ENCODE measurements at regions not wholly inside any gene's neighbourhood (a gene's known extent, or its start where the extent isn't known, plus 50 kb on each side); places are given as distances from the start of the nearest gene placed in this dataset.

GRCh38 chr5:33210978-33211377 lies 229.8 kb upstream of the TARS1 start:
- Histone ChIP-seq H3K4me3 (no peak overlapping the region), H3K9me3 (replicated peaks in 1 of 11) (0 out of 22 replicates have a peak, but pooled peaks cover 0 to 5% (median 0%) of the 10 kb centered on the region in 11 experiments), H3K4me1 (peaks cover 13 to 30% (median 25%) of the 10 kb centered on the region in 10 experiments), H3K4me2 (no peak overlapping the region), H3K27ac (no peak overlapping the region), H3K27me3 (no peaks in the 10 kb centered on the region), H3K36me3 (no peaks in the 10 kb centered on the region), H3K9ac (no peak overlapping the region), H4K20me1 (no peaks in the 10 kb centered on the region)
- TF ChIP-seq Cebpa-rat (IDR thresholded peaks at IDR 0.05): no peak

- Histone ChIP-seq H3K27me3 (no peaks in the 10 kb centered on the region), H3K36me3 (no peaks in the 10 kb centered on the region), H3K4me1 (peaks cover 13 to 30% (median 25%) of the 10 kb centered on the region in 10 experiments), H3K4me2 (peak overlapping the region; percentile 2 to 77 (median 44); a peak in 20 of 22 replicates), H3K27ac (peak overlapping the region in 5 of 11 experiments; percentile 1 to 32 (median 19); a peak in 4 of 22 replicates), H3K4me3 (no peak overlapping the region), H3K9me3 (replicated peaks in 1 of 11) (0 out of 22 replicates have a peak, but pooled peaks cover 0 to 5% (median 0%) of the 10 kb centered on the region in 11 experiments), H3K9ac (no peak overlapping the region; a peak in 2 of 22 replicates), H4K20me1 (no peaks in the 10 kb centered on the region)
- no peak for TF ChIP-seq Cebpa-rat (IDR thresholded peaks at IDR 0.05)
These were observed 228.3 kb upstream of the TARS1 start for GRCh38 chr5:33212439-33212838.

DNA sequence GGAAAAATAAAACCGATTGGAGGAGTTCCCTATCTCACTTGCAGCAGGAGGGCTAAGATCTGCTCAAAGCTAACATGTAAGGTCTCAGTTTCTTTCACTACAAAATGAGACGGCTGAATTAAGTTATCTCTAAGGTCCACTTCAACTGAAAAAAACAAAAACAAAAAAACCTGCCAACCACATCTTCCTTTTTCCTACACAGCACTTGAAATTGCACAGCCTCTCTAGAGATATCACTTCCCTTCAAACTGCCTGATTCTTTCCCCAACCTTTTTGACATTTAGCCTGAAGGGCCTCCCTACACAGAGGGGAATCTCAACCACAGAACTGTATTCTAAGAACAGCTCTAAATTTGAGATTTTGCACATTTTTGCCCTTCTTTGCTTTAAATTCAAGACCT lies 227.9 kb upstream of the TARS1 start:
- Histone ChIP-seq H3K27me3 (no peaks in the 10 kb centered on the region), H3K9me3 (replicated peaks in 1 of 11) (0 out of 22 replicates have a peak, but pooled peaks cover 0 to 5% (median 0%) of the 10 kb centered on the region in 11 experiments), H3K4me3 (no peak overlapping the region), H3K27ac (peak overlapping the region in 5 of 11 experiments; percentile 0 to 32 (median 24); a peak in 3 of 22 replicates), H3K36me3 (no peaks in the 10 kb centered on the region), H3K4me1 (peaks cover 13 to 30% (median 25%) of the 10 kb centered on the region in 10 experiments), H4K20me1 (no peaks in the 10 kb centered on the region), H3K9ac (peak overlapping the region in 1 of 11 experiments; percentile 22; a peak in 2 of 22 replicates), H3K4me2 (peak overlapping the region; percentile 2 to 77 (median 44); a peak in 21 of 22 replicates)
- TF ChIP-seq Cebpa-rat (IDR thresholded peaks at IDR 0.05): no peak

DNA sequence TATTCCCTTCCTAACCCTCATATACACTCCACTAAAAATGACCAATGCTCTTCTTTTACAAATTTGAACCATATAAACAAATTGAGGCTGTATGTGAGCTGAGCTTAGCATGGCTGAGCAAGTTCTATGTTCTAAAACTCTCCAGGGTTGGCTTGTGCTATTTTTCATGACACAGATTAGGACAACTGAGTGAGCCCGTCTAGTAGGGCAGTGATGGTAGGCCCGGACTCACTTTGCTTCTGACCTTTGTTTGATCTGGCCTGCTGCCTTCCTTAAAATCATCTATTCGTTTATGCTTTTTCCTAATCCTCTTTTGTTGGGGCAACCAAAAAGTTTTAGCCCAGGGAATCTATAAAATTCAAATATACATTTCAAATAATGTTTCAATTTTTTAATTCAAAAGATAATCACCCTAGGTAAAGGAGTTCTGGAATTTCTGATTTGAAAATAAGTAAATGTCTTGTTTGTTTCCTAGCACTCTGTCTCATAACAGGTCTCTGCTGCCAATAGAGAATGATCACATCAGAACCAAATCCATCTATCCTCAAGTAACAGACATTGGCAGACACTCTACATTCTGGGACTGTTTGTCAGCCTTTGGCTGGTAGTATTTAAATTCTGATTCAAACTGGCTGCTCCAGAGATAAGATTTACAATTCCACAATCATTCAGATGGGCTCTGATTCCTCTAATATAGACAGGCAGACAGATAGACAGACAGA lies 217.0 kb upstream of the TARS1 start:
- Histone ChIP-seq H3K27ac (no peak overlapping the region), H4K20me1 (no peaks in the 10 kb centered on the region), H3K4me2 (no peak overlapping the region), H3K27me3 (no peaks in the 10 kb centered on the region), H3K9ac (no peak overlapping the region), H3K9me3 (replicated peaks in 1 of 11) (peaks cover 0 to 9% (median 5%) of the 10 kb centered on the region in 11 experiments; a peak in 8 of 22 replicates), H3K4me1 (no peaks in the 10 kb centered on the region), H3K36me3 (no peaks in the 10 kb centered on the region), H3K4me3 (no peak overlapping the region)
- no peak for TF ChIP-seq Cebpa-rat (IDR thresholded peaks at IDR 0.05)

- no peaks in the 10 kb centered on the region for H4K20me1 ChIP-seq
- H3K4me3 ChIP-seq: no peak overlapping the region
- no peaks in the 10 kb centered on the region for H3K36me3 ChIP-seq
- no peak for TF ChIP-seq Cebpa-rat (IDR thresholded peaks at IDR 0.05)
- no peak overlapping the region for H3K27ac ChIP-seq
- peaks cover 0 to 9% (median 5%) of the 10 kb centered on the region in 11 experiments; a peak in 8 of 22 replicates for H3K9me3 ChIP-seq (replicated peaks in 1 of 11)
- H3K9ac ChIP-seq: no peak overlapping the region
- peaks cover 0 to 5% (median 0%) of the 10 kb centered on the region in 10 experiments; a peak in 1 of 20 replicates for H3K4me1 ChIP-seq
- H3K27me3 ChIP-seq: no peaks in the 10 kb centered on the region
- H3K4me2 ChIP-seq: no peak overlapping the region
These were observed 216.3 kb upstream of the TARS1 start for GRCh38 chr5:33224285-33224961.

DNA sequence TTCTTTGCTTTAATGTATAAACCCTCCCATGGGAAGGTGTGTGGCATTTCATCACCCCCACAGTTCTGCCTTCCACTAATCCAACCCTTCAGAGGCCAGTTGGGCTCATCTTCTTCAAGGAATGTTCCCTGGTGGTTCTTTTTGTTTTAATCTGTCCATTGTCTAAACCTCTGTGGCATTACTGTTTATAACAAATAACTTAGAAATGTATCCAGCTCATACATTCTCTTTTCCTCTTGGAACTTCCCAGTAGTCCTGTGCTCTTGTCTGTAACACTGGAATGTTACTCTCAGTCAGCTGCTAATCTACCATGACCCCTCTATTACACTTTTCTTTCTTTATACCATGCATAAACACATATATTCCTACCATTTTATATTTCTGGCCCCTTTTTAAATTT lies 213.5 kb upstream of the TARS1 start:
- Histone ChIP-seq H3K4me2 (no peak overlapping the region), H3K4me3 (no peak overlapping the region), H3K27ac (no peak overlapping the region), H3K4me1 (peaks cover 0 to 5% (median 0%) of the 10 kb centered on the region in 10 experiments; a peak in 1 of 20 replicates), H4K20me1 (no peaks in the 10 kb centered on the region), H3K9me3 (replicated peaks in 1 of 11) (peaks cover 0 to 9% (median 5%) of the 10 kb centered on the region in 11 experiments; a peak in 8 of 22 replicates), H3K36me3 (no peaks in the 10 kb centered on the region), H3K9ac (no peak overlapping the region), H3K27me3 (no peaks in the 10 kb centered on the region)
- TF ChIP-seq Cebpa-rat (IDR thresholded peaks at IDR 0.05): no peak

- H3K4me2 ChIP-seq: no peak overlapping the region
- H3K27me3 ChIP-seq: no peaks in the 10 kb centered on the region
- H3K4me3 ChIP-seq: no peak overlapping the region
- TF ChIP-seq Cebpa-rat (IDR thresholded peaks at IDR 0.05): no peak
- peaks cover 0 to 9% (median 5%) of the 10 kb centered on the region in 11 experiments; a peak in 8 of 22 replicates for H3K9me3 ChIP-seq (replicated peaks in 1 of 11)
- no peaks in the 10 kb centered on the region for H3K36me3 ChIP-seq
- H3K9ac ChIP-seq: no peak overlapping the region
- no peak overlapping the region for H3K27ac ChIP-seq
- peaks cover 0 to 5% (median 0%) of the 10 kb centered on the region in 10 experiments; a peak in 1 of 20 replicates for H3K4me1 ChIP-seq
- H4K20me1 ChIP-seq: no peaks in the 10 kb centered on the region
These were observed 213.0 kb upstream of the TARS1 start for GRCh38 chr5:33227746-33228145.

DNA sequence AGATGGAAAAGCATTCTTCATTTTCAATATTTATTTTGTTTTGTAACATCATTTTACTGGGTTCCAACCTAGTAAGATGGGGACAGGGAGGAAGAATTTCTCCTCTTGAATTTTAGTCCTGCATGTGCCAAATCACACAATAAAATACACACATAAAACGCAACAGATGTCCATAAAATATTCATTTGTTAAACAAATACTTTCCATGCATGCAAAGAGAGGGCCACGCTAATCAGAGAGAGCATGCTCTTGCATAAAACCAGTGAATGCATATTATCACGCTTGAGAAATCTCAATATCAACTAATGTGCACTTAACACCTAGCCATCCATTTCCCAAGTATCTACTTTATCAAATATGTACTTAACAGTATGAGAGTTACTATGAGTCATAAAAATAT lies 212.6 kb upstream of the TARS1 start:
- Histone ChIP-seq H3K9ac (no peak overlapping the region), H3K27ac (no peak overlapping the region), H3K27me3 (no peaks in the 10 kb centered on the region), H3K4me3 (no peak overlapping the region), H3K36me3 (no peaks in the 10 kb centered on the region), H3K4me2 (no peak overlapping the region), H4K20me1 (no peaks in the 10 kb centered on the region), H3K9me3 (replicated peaks in 1 of 11) (peaks cover 0 to 9% (median 5%) of the 10 kb centered on the region in 11 experiments; a peak in 8 of 22 replicates), H3K4me1 (peaks cover 0 to 5% (median 0%) of the 10 kb centered on the region in 10 experiments; a peak in 1 of 20 replicates)
- no peak for TF ChIP-seq Cebpa-rat (IDR thresholded peaks at IDR 0.05)

DNA sequence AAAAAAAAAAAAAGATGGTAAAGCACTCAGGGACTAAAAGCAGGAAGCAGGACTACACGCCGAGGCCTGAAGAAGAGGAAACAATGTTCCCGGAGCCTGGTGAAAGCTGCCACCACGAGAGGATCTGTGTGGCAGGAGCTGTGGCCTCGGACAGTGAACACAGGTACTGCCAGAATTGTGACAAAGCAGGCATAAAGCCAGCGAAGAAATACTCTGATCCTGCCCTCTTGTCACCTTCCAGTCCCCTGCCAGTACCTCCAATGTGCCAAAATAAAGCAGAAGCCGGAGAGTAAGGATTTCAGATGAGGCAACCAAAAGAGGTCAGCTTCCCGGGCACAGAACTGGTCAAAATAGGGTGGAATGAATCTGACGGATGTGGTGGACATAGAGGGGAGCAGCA lies 211.5 kb upstream of the TARS1 start:
- Histone ChIP-seq H3K4me2 (peak overlapping the region in 2 of 11 experiments; percentile 28 to 34; a peak in 2 of 22 replicates), H4K20me1 (no peaks in the 10 kb centered on the region), H3K36me3 (no peaks in the 10 kb centered on the region), H3K4me3 (no peak overlapping the region), H3K4me1 (peaks cover 0 to 5% (median 0%) of the 10 kb centered on the region in 10 experiments; a peak in 1 of 20 replicates), H3K9me3 (replicated peaks in 1 of 11) (peaks cover 0 to 11% (median 8%) of the 10 kb centered on the region in 11 experiments; a peak in 10 of 22 replicates), H3K9ac (no peak overlapping the region), H3K27me3 (no peaks in the 10 kb centered on the region), H3K27ac (no peak overlapping the region)
- TF ChIP-seq Cebpa-rat (IDR thresholded peaks at IDR 0.05): no peak

Data from BLaER1 treated with 17β-estradiol and CSF1 and Interleukin-3, amounts not matched to agents 10 nM and 100 nM (cell line).